ENCODE measurements at regions not wholly inside any gene's neighbourhood (a gene's known extent, or its start where the extent isn't known, plus 50 kb on each side); places are given as distances from the start of the nearest gene placed in this dataset.

GRCh38 chr9:121562301-121562700 is 62.7 kb upstream of the GGTA1 start:
- no peak for DNase-seq (ENCODE audit: low read depth)
- no peak overlapping the region for H3K4me3 ChIP-seq (ENCODE audit: low read length)
- peaks cover 37% of the 10 kb centered on the region for H3K4me1 ChIP-seq (ENCODE audit: control insufficient read depth, insufficient read depth, low read length)
- H3K9me3 ChIP-seq (ENCODE audit: control insufficient read depth, low read length): no peaks in the 10 kb centered on the region
- no peaks in the 10 kb centered on the region for H3K36me3 ChIP-seq (ENCODE audit: control insufficient read depth, insufficient read depth, low read length, severe bottlenecking)
- H3K9ac ChIP-seq (ENCODE audit: low read length): no peak overlapping the region
- H3K27me3 ChIP-seq (replicated peaks; ENCODE audit: control insufficient read depth, insufficient read depth, low read length): no peaks in the 10 kb centered on the region

GRCh38 chr9:121563425-121563824 is 63.8 kb upstream of the GGTA1 start:
- H3K36me3 ChIP-seq (ENCODE audit: control insufficient read depth, insufficient read depth, low read length, severe bottlenecking): no peaks in the 10 kb centered on the region
- no peaks in the 10 kb centered on the region for H3K9me3 ChIP-seq (ENCODE audit: control insufficient read depth, low read length)
- no peak for DNase-seq (ENCODE audit: low read depth)
- H3K27me3 ChIP-seq (replicated peaks; ENCODE audit: control insufficient read depth, insufficient read depth, low read length): no peaks in the 10 kb centered on the region
- no peak overlapping the region for H3K4me3 ChIP-seq (ENCODE audit: low read length)
- H3K9ac ChIP-seq (ENCODE audit: low read length): no peak overlapping the region
- H3K4me1 ChIP-seq (ENCODE audit: control insufficient read depth, insufficient read depth, low read length): peaks cover 37% of the 10 kb centered on the region

- no peak overlapping the region for H3K4me3 ChIP-seq (ENCODE audit: low read length)
- DNase-seq (ENCODE audit: low read depth): no peak
- H3K27me3 ChIP-seq (replicated peaks; ENCODE audit: control insufficient read depth, insufficient read depth, low read length): no peaks in the 10 kb centered on the region
- H3K4me1 ChIP-seq (ENCODE audit: control insufficient read depth, insufficient read depth, low read length): peaks cover 41% of the 10 kb centered on the region
- H3K9me3 ChIP-seq (ENCODE audit: control insufficient read depth, low read length): no peaks in the 10 kb centered on the region
- H3K36me3 ChIP-seq (ENCODE audit: control insufficient read depth, insufficient read depth, low read length, severe bottlenecking): no peaks in the 10 kb centered on the region
- no peak overlapping the region for H3K9ac ChIP-seq (ENCODE audit: low read length)
These were observed 64.3 kb upstream of the GGTA1 start for GRCh38 chr9:121563881-121564460.

GRCh38 chr9:121564504-121565260 is 65.0 kb upstream of the GGTA1 start:
- DNase-seq (ENCODE audit: low read depth): no peak
- Histone ChIP-seq H3K36me3 (ENCODE audit: control insufficient read depth, insufficient read depth, low read length, severe bottlenecking) (no peaks in the 10 kb centered on the region), H3K9me3 (ENCODE audit: control insufficient read depth, low read length) (no peaks in the 10 kb centered on the region), H3K4me3 (ENCODE audit: low read length) (no peak overlapping the region), H3K9ac (ENCODE audit: low read length) (no peak overlapping the region), H3K4me1 (ENCODE audit: control insufficient read depth, insufficient read depth, low read length) (peaks cover 44% of the 10 kb centered on the region), H3K27me3 (replicated peaks; ENCODE audit: control insufficient read depth, insufficient read depth, low read length) (no peaks in the 10 kb centered on the region)

GRCh38 chr9:121566481-121567465 is 67.1 kb upstream of the GGTA1 start:
- H3K9ac ChIP-seq (ENCODE audit: low read length): peak overlapping the region; percentile 76
- H3K9me3 ChIP-seq (ENCODE audit: control insufficient read depth, low read length): no peaks in the 10 kb centered on the region
- peak overlapping the region; percentile 58 for H3K4me3 ChIP-seq (ENCODE audit: low read length)
- H3K27me3 ChIP-seq (replicated peaks; ENCODE audit: control insufficient read depth, insufficient read depth, low read length): peaks cover 8% of the 10 kb centered on the region
- no peaks in the 10 kb centered on the region for H3K36me3 ChIP-seq (ENCODE audit: control insufficient read depth, insufficient read depth, low read length, severe bottlenecking)
- DNase-seq (ENCODE audit: low read depth): peak; percentile 49
- peaks cover 35% of the 10 kb centered on the region for H3K4me1 ChIP-seq (ENCODE audit: control insufficient read depth, insufficient read depth, low read length)

GRCh38 chr9:121567500-121568342 is 68.1 kb upstream of the GGTA1 start:
- Histone ChIP-seq H3K9me3 (ENCODE audit: control insufficient read depth, low read length) (no peaks in the 10 kb centered on the region), H3K9ac (ENCODE audit: low read length) (peak overlapping the region; percentile 76), H3K4me1 (ENCODE audit: control insufficient read depth, insufficient read depth, low read length) (peaks cover 32% of the 10 kb centered on the region), H3K36me3 (ENCODE audit: control insufficient read depth, insufficient read depth, low read length, severe bottlenecking) (no peaks in the 10 kb centered on the region), H3K27me3 (replicated peaks; ENCODE audit: control insufficient read depth, insufficient read depth, low read length) (peaks cover 14% of the 10 kb centered on the region), H3K4me3 (ENCODE audit: low read length) (peak overlapping the region; percentile 58)
- peak; percentile 34 for DNase-seq (ENCODE audit: low read depth)

GRCh38 chr9:121568343-121569265 is 69.0 kb upstream of the GGTA1 start:
- no peak for DNase-seq (ENCODE audit: low read depth)
- Histone ChIP-seq H3K9ac (ENCODE audit: low read length) (peak overlapping the region; percentile 9), H3K9me3 (ENCODE audit: control insufficient read depth, low read length) (no peaks in the 10 kb centered on the region), H3K27me3 (replicated peaks; ENCODE audit: control insufficient read depth, insufficient read depth, low read length) (peaks cover 14% of the 10 kb centered on the region), H3K4me3 (ENCODE audit: low read length) (peak overlapping the region; percentile 58), H3K36me3 (ENCODE audit: control insufficient read depth, insufficient read depth, low read length, severe bottlenecking) (no peaks in the 10 kb centered on the region), H3K4me1 (ENCODE audit: control insufficient read depth, insufficient read depth, low read length) (peaks cover 32% of the 10 kb centered on the region)

GRCh38 chr9:121569266-121569648 is 69.6 kb upstream of the GGTA1 start:
- H3K4me3 ChIP-seq (ENCODE audit: low read length): peak overlapping the region; percentile 19
- no peak for DNase-seq (ENCODE audit: low read depth)
- H3K9me3 ChIP-seq (ENCODE audit: control insufficient read depth, low read length): no peaks in the 10 kb centered on the region
- H3K27me3 ChIP-seq (replicated peaks; ENCODE audit: control insufficient read depth, insufficient read depth, low read length): peaks cover 20% of the 10 kb centered on the region
- no peaks in the 10 kb centered on the region for H3K36me3 ChIP-seq (ENCODE audit: control insufficient read depth, insufficient read depth, low read length, severe bottlenecking)
- no peak overlapping the region for H3K9ac ChIP-seq (ENCODE audit: low read length)
- peaks cover 32% of the 10 kb centered on the region for H3K4me1 ChIP-seq (ENCODE audit: control insufficient read depth, insufficient read depth, low read length)

GRCh38 chr9:121572581-121572980 is 72.9 kb upstream of the GGTA1 start:
- no peaks in the 10 kb centered on the region for H3K9me3 ChIP-seq (ENCODE audit: control insufficient read depth, low read length)
- H3K36me3 ChIP-seq (ENCODE audit: control insufficient read depth, insufficient read depth, low read length, severe bottlenecking): no peaks in the 10 kb centered on the region
- DNase-seq (ENCODE audit: low read depth): no peak
- peaks cover 17% of the 10 kb centered on the region for H3K4me1 ChIP-seq (ENCODE audit: control insufficient read depth, insufficient read depth, low read length)
- H3K4me3 ChIP-seq (ENCODE audit: low read length): no peak overlapping the region
- H3K27me3 ChIP-seq (replicated peaks; ENCODE audit: control insufficient read depth, insufficient read depth, low read length): peaks cover 27% of the 10 kb centered on the region
- no peak overlapping the region for H3K9ac ChIP-seq (ENCODE audit: low read length)

Measured in adipocyte (in vitro differentiated cells).